IMR-90 (cell line): ENCODE measurements at regions not wholly inside any gene's neighbourhood (a gene's known extent, or its start where the extent isn't known, plus 50 kb on each side); places are given as distances from the start of the nearest gene placed in this dataset.

ENCODE experiments used
- ATAC-seq: fragments of 200-7000 bp; cut with Tn5 transposase; 2 replicates; pipeline ENCODE4 v1.9.1; 2020; ENCODE audit warnings: low read depth, mild to moderate bottlenecking, moderate library complexity
- BruUV-seq: library from RNA; stranded (reverse); fragments of 400-500 nt; replicated peaks from 2 replicates; lab custom pipeline; 2021; lab: Mats Ljungman, UMichigan
- CTCF ChIA-PET: fragments of 300-600 bp; formaldehyde crosslinking; extraction: SDS; loops from one replicate; lab custom pipeline; 2021; ENCODE audit warnings: antibody characterized with exemption; lab: Yijun Ruan, JAX
- POLR2A ChIA-PET: fragments of 300-600 bp; sonication (Branson Sonifier 250); formaldehyde crosslinking; loops from one replicate; lab custom pipeline; 2022; ENCODE audit warnings: antibody characterized with exemption; ENCODE audit not compliant: unreplicated experiment; lab: Charles Lee
- DNase-seq: peaks from one replicate; pipeline ENCODE4 v3.0.0; 2013
- H2AFZ ChIP-seq: replicated peaks from 2 replicates; pipeline ENCODE3; 2013; ENCODE audit warnings: low read length, mild to moderate bottlenecking; ENCODE audit not compliant: poor library complexity
- H2AK5ac ChIP-seq: 2 replicates; pipeline ENCODE4 v1.6.1; 2013; ENCODE audit warnings: low read depth, low read length, inconsistent platforms
- H2AK9ac ChIP-seq: replicated peaks from 2 replicates; pipeline ENCODE3; 2013; ENCODE audit warnings: mild to moderate bottlenecking, low read depth, low read length, moderate library complexity; ENCODE audit not compliant: poor library complexity
- H2BK120ac ChIP-seq: 2 replicates; pipeline ENCODE4 v1.6.1; 2013; ENCODE audit warnings: low read depth, low read length, inconsistent platforms
- H2BK15ac ChIP-seq: 3 replicates; pipeline ENCODE4 v1.6.1; 2013; ENCODE audit warnings: low read depth, low read length, inconsistent platforms
- H2BK20ac ChIP-seq: 2 replicates; pipeline ENCODE4 v1.6.1; 2013; ENCODE audit warnings: low read depth, mild to moderate bottlenecking, inconsistent platforms, low read length, moderate library complexity
- H2BK5ac ChIP-seq: 2 replicates; pipeline ENCODE4 v1.6.1; 2013; ENCODE audit warnings: mild to moderate bottlenecking, low read depth, low read length, inconsistent platforms; ENCODE audit not compliant: poor library complexity, severe bottlenecking
- H3K14ac ChIP-seq: replicated peaks from 2 replicates; pipeline ENCODE4 v1.6.1; 2013; ENCODE audit warnings: low read depth, low read length, inconsistent platforms
- H3K18ac ChIP-seq: 2 replicates; pipeline ENCODE4 v1.6.1; 2013; ENCODE audit warnings: low read depth, low read length, control low read depth
- H3K23ac ChIP-seq: 2 replicates; pipeline ENCODE4 v1.6.1; 2013; ENCODE audit warnings: low read depth, low read length, inconsistent platforms
- H3K27ac ChIP-seq: 2 replicates; pipeline ENCODE4 v1.5.1; 2013; ENCODE audit warnings: mild to moderate bottlenecking, control low read depth, low read length; ENCODE audit not compliant: insufficient read depth
- H3K27me3 ChIP-seq: 2 replicates; pipeline ENCODE4 v1.6.1; 2013; ENCODE audit warnings: low read length; ENCODE audit not compliant: control insufficient read depth, insufficient read depth
- H3K36me3 ChIP-seq: 2 replicates; pipeline ENCODE4 v1.6.1; 2013; ENCODE audit warnings: low read length, mixed read lengths; ENCODE audit not compliant: control insufficient read depth, insufficient read depth
- H3K4ac ChIP-seq: 2 replicates; pipeline ENCODE4 v1.6.1; 2013; ENCODE audit warnings: low read depth, low read length, inconsistent platforms
- H3K4me1 ChIP-seq: 2 replicates; pipeline ENCODE4 v1.6.1; 2013; ENCODE audit warnings: low read length, mixed read lengths; ENCODE audit not compliant: control insufficient read depth, insufficient read depth
- H3K4me2 ChIP-seq: 2 replicates; pipeline ENCODE4 v1.6.1; 2013; ENCODE audit warnings: low read depth, mild to moderate bottlenecking, control low read depth, low read length, moderate library complexity
- H3K4me3 ChIP-seq: 2 replicates; pipeline ENCODE4 v1.5.1; 2013; ENCODE audit warnings: low read depth, mild to moderate bottlenecking, control low read depth, low read length, moderate library complexity; ENCODE audit not compliant: insufficient read depth
- H3K56ac ChIP-seq: 2 replicates; pipeline ENCODE4 v1.6.1; 2013; ENCODE audit warnings: low read length, inconsistent platforms; ENCODE audit not compliant: insufficient read depth; ENCODE audit errors: extremely low read depth
- H3K79me1 ChIP-seq, 2 experiments: 2 replicates each; pipeline ENCODE4 v1.6.1; 2013; ENCODE audit warnings: low read length in 2 of 2, inconsistent platforms in 1 of 2, low read depth in 1 of 2
- H3K9ac ChIP-seq: 2 replicates; pipeline ENCODE4 v1.6.1; 2013; ENCODE audit warnings: low read depth, low read length, control low read depth
- H3K9me1 ChIP-seq: 2 replicates; pipeline ENCODE4 v1.6.1; 2013; ENCODE audit warnings: low read length, inconsistent platforms; ENCODE audit not compliant: insufficient read depth
- H3K9me3 ChIP-seq: 2 replicates; pipeline ENCODE4 v1.6.1; 2013; ENCODE audit warnings: low read length; ENCODE audit not compliant: control insufficient read depth, insufficient read depth
- H4K20me1 ChIP-seq: 2 replicates; pipeline ENCODE4 v1.6.1; 2013; ENCODE audit warnings: low read length, inconsistent platforms; ENCODE audit not compliant: insufficient read depth
- H4K5ac ChIP-seq: 2 replicates; pipeline ENCODE4 v1.6.1; 2013; ENCODE audit warnings: mild to moderate bottlenecking, low read depth, low read length, control low read depth
- H4K8ac ChIP-seq, 2 experiments: 2 replicates each; pipeline ENCODE4 v1.6.1; 2013; ENCODE audit warnings: low read depth in 2 of 2, low read length in 2 of 2, control low read depth in 1 of 2, inconsistent platforms in 1 of 2
- H4K91ac ChIP-seq: 2 replicates; pipeline ENCODE4 v1.6.1; 2013; ENCODE audit warnings: low read depth, low read length, inconsistent platforms; ENCODE audit not compliant: insufficient read depth
- CTCF ChIP-seq: conservative IDR thresholded peaks from 2 replicates; pipeline ENCODE4 v1.5.1; 2012; ENCODE audit warnings: mild to moderate bottlenecking, low read depth, low read length, improper control_type of control experiment
- FOS ChIP-seq: fragments of 150-350 bp; IDR thresholded peaks from 2 replicates; pipeline ENCODE4 v1.6.1; 2016; ENCODE audit warnings: low read depth, low read length
- MXI1 ChIP-seq: IDR thresholded peaks from 2 replicates; pipeline ENCODE4 v1.6.1; 2012; ENCODE audit warnings: low read depth, mild to moderate bottlenecking, low read length, moderate library complexity, borderline replicate concordance
- NFE2L2 ChIP-seq: fragments of 150-350 bp; IDR thresholded peaks from 2 replicates; pipeline ENCODE4 v1.6.1; 2016; ENCODE audit warnings: low read depth, mild to moderate bottlenecking, low read length
- POLR2A ChIP-seq: IDR thresholded peaks from 2 replicates; pipeline ENCODE4 v1.6.1; 2012; ENCODE audit warnings: mild to moderate bottlenecking, low read depth, low read length
- RCOR1 ChIP-seq: IDR thresholded peaks from 2 replicates; pipeline ENCODE4 v1.6.1; 2012; ENCODE audit warnings: mild to moderate bottlenecking, low read length, improper control_type of control experiment; ENCODE audit not compliant: insufficient replicate concordance
- WGBS, 2 experiments: methylation state at CpG; one replicate each; pipeline versions ENCODE4 v1.1.5 to v1.1.7; 2013; ENCODE audit warnings: missing lambda C conversion rate in 2 of 2; ENCODE audit not compliant: insufficient read length in 1 of 2; ENCODE audit errors: extremely low coverage in 2 of 2; 5-methylcytosine and 5-hydroxymethylcytosine counted together
- dilution Hi-C: fragments of 300-500 bp; cut with HindIII; formaldehyde crosslinking; loops from one replicate; pipeline ENCODE4 v1.14.3; 2018; ENCODE audit warnings: low sequenced_read_pairs; ENCODE audit not compliant: unreplicated experiment
- in situ Hi-C: fragments of 300-500 bp; cut with MboI; formaldehyde crosslinking; loops from 3 replicates; pipeline ENCODE4 v1.14.3; 2019; ENCODE audit warnings: low sequenced_read_pairs, inconsistent platforms, mixed read lengths
- intact Hi-C: fragments of 100-400 bp; cut with micrococcal nuclease; formaldehyde crosslinking; loops from 2 replicates; pipeline ENCODE4 v1.10.0; 2022

GRCh38 chr7:50868426-50869100 is 85.9 kb upstream of the GRB10 start:
- Histone ChIP-seq H3K27me3 (peaks cover 9% of the 10 kb centered on the region), H3K14ac (no peak overlapping the region), H3K27ac (no peak overlapping the region), H3K4me1 (peaks cover 4% of the 10 kb centered on the region), H4K5ac (no peak overlapping the region), H3K79me1 (no peaks in the 10 kb centered on the region), H2BK5ac (no peak overlapping the region), H2AFZ (no peak overlapping the region), H3K56ac (no peak overlapping the region), H4K20me1 (no peaks in the 10 kb centered on the region), H3K18ac (no peak overlapping the region; the same call in 1 of the 2 replicates), H2BK120ac (no peak overlapping the region), H4K91ac (no peak overlapping the region), H3K4ac (no peak overlapping the region), H2BK15ac (no peak overlapping the region), H3K36me3 (no peaks in the 10 kb centered on the region), H2BK20ac (no peak overlapping the region; the same call in 1 of the 2 replicates), H3K4me3 (no peak overlapping the region), H2AK9ac (no peak overlapping the region), H3K23ac (no peak overlapping the region), H3K9me1 (no peaks in the 10 kb centered on the region), H4K8ac (no peak overlapping the region), H2AK5ac (0 out of 2 replicates have a peak overlapping the region, but pooled peaks have one; percentile 6), H3K4me2 (no peak overlapping the region), H3K9me3 (no peaks in the 10 kb centered on the region), H3K9ac (no peak overlapping the region)
- 100% methylated on average over 1 of the region's 3 CpGs; no CpG with 5 or more reads in 1 of the 2 experiments for WGBS, 2 experiments
- DNase-seq (peak; percentile 15), ATAC-seq (no peak; the same call in 1 of the 2 replicates)
- intact Hi-C loops, result no loop called here
- in situ Hi-C loops, result no loop called here
- ChIA-PET CTCF (no interaction called here), POLR2A (no interaction called here)
- TF ChIP-seq POLR2A (no peak), FOS (no peak), CTCF (no peak), NFE2L2 (no peak), MXI1 (no peak), RCOR1 (no peak)
- BruUV-seq, result no TSS peak
- dilution Hi-C loops, result no loop called here
